Erythroblast (primary cell): ENCODE measurements at regions not wholly inside any gene's neighbourhood (a gene's known extent, or its start where the extent isn't known, plus 50 kb on each side); places are given as distances from the start of the nearest gene placed in this dataset.

Experiments
- DNase-seq, 2 experiments: peaks; one replicate each; lab custom pipeline; 2025; lab: John Stamatoyannopoulos, UW
- GATA1 ChIP-seq: IDR thresholded peaks from 2 replicates; pipeline ENCODE4 v1.6.1; 2011; ENCODE audit warnings: low read depth, mild to moderate bottlenecking, control low read depth, low read length, moderate library complexity
- POLR2A ChIP-seq: IDR thresholded peaks from 2 replicates; pipeline ENCODE4 v1.6.1; 2011; ENCODE audit warnings: mild to moderate bottlenecking, low read length

GRCh38 chr2:180336550-180336949 lies 329.5 kb upstream of the CWC22 start:
- TF ChIP-seq GATA1 (no peak), POLR2A (no peak)
- no peak for DNase-seq

- no peak for TF ChIP-seq POLR2A
- no peak for DNase-seq
These were observed 327.4 kb upstream of the CWC22 start for GRCh38 chr2:180334514-180334913.

GRCh38 chr2:180328795-180329422 lies 321.8 kb upstream of the CWC22 start:
- no peak for DNase-seq
- TF ChIP-seq POLR2A = no peak
- no peak for TF ChIP-seq GATA1

GRCh38 chr2:180327185-180327584 lies 320.1 kb upstream of the CWC22 start:
- no peak for DNase-seq
- no peak for TF ChIP-seq GATA1

GRCh38 chr2:180325416-180326120 lies 318.5 kb upstream of the CWC22 start:
- TF ChIP-seq POLR2A (no peak), GATA1 (no peak)
- no peak for DNase-seq

- DNase-seq = no peak
- TF ChIP-seq POLR2A (no peak), GATA1 (no peak)
These were observed 317.1 kb upstream of the CWC22 start for GRCh38 chr2:180324182-180324581.

- TF ChIP-seq GATA1 = no peak
- TF ChIP-seq POLR2A = no peak
These were observed 315.7 kb upstream of the CWC22 start for GRCh38 chr2:180322781-180323180.

GRCh38 chr2:180319586-180320405 lies 312.7 kb upstream of the CWC22 start:
- no peak for DNase-seq
- TF ChIP-seq GATA1 (no peak), POLR2A (no peak)

More at GRCh38 chr2:180322781-180323180, 315.7 kb upstream of the CWC22 start:
- DNase-seq = no peak

GRCh38 chr2:180314086-180314485 lies 307.0 kb upstream of the CWC22 start:
- TF ChIP-seq POLR2A = no peak
- no peak for TF ChIP-seq GATA1
- DNase-seq = no peak

GRCh38 chr2:180312542-180312941 lies 305.4 kb upstream of the CWC22 start:
- no peak for DNase-seq
- TF ChIP-seq GATA1 (no peak), POLR2A (no peak)

GRCh38 chr2:180307096-180307495 lies 300.0 kb upstream of the CWC22 start:
- TF ChIP-seq POLR2A = no peak
- TF ChIP-seq GATA1 = no peak
- DNase-seq = no peak

- TF ChIP-seq POLR2A = no peak
- DNase-seq = no peak
These were observed 299.2 kb upstream of the CWC22 start for GRCh38 chr2:180306346-180306745.

- DNase-seq = no peak
- no peak for TF ChIP-seq POLR2A
- TF ChIP-seq GATA1 = no peak
These were observed 284.7 kb upstream of the CWC22 start for GRCh38 chr2:180291552-180292421.

GRCh38 chr2:180291060-180291459 lies 284.0 kb upstream of the CWC22 start:
- TF ChIP-seq POLR2A (no peak), GATA1 (no peak)
- no peak for DNase-seq
